ENCODE measurements at regions not wholly inside any gene's neighbourhood (a gene's known extent, or its start where the extent isn't known, plus 50 kb on each side); places are given as distances from the start of the nearest gene placed in this dataset.

DNA sequence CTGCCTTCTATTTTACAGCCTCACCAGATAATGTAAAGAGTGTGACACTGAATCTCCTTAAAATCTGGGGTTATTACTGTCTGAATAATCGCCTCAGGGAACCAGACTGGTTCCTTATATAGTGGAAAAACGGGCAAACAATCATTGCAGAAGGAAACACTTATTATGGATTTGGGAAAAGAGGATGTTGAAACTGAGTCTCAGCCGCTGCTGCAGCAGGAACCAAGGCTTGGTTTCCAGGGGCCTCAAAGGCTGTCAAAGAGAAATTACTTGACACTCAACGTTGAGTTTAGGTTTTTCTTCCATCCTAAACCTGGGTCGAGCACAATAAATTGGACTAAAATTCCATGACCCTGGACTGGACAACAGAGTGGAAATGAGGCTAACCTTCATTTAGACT is 103.8 kb upstream of the AHR start:
- Histone ChIP-seq H3K36me3 (no peaks in the 10 kb centered on the region), H3K4me3 (no peak overlapping the region), H3K9me3 (no peaks in the 10 kb centered on the region), H3K27me3 (no peaks in the 10 kb centered on the region), H3K4me1 (no peaks in the 10 kb centered on the region), H3K27ac (no peak overlapping the region)
- TF ChIP-seq, protein P1, sequence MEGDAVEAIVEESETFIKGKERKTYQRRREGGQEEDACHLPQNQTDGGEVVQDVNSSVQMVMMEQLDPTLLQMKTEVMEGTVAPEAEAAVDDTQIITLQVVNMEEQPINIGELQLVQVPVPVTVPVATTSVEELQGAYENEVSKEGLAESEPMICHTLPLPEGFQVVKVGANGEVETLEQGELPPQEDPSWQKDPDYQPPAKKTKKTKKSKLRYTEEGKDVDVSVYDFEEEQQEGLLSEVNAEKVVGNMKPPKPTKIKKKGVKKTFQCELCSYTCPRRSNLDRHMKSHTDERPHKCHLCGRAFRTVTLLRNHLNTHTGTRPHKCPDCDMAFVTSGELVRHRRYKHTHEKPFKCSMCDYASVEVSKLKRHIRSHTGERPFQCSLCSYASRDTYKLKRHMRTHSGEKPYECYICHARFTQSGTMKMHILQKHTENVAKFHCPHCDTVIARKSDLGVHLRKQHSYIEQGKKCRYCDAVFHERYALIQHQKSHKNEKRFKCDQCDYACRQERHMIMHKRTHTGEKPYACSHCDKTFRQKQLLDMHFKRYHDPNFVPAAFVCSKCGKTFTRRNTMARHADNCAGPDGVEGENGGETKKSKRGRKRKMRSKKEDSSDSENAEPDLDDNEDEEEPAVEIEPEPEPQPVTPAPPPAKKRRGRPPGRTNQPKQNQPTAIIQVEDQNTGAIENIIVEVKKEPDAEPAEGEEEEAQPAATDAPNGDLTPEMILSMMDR (IDR thresholded peaks at IDR 0.05): no peak
- peak in 1 of 2 donors; percentile 22 for DNase-seq
- intact Hi-C loops (cut with DNase I; ENCODE audit: low total_unique reads): no loop called here

DNA sequence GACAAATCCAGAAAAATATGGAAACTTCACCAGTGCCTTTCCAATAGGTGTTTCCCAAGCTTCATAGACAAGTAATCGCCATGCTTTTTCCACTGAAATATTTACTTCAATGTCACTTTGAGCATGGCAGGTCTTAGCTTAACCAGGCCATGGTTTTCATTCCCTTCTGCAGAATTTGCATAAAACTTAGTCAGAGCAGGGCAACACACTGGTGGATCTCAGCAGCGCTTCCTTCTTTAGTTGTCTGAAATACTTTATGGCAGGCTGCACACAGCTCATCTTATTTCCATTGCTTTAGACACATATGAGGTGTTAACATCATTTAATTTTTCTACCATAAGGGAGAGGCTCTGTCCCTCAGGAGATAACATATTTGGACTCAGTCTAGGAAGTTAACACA is 102.9 kb upstream of the AHR start:
- Histone ChIP-seq H3K4me1 (no peaks in the 10 kb centered on the region), H3K9me3 (no peaks in the 10 kb centered on the region), H3K27ac (no peak overlapping the region), H3K36me3 (no peaks in the 10 kb centered on the region), H3K4me3 (no peak overlapping the region), H3K27me3 (no peaks in the 10 kb centered on the region)
- no peak for DNase-seq
- intact Hi-C loops (cut with DNase I; ENCODE audit: low total_unique reads): no loop called here
- TF ChIP-seq, protein P1 (IDR thresholded peaks at IDR 0.05): no peak

DNA sequence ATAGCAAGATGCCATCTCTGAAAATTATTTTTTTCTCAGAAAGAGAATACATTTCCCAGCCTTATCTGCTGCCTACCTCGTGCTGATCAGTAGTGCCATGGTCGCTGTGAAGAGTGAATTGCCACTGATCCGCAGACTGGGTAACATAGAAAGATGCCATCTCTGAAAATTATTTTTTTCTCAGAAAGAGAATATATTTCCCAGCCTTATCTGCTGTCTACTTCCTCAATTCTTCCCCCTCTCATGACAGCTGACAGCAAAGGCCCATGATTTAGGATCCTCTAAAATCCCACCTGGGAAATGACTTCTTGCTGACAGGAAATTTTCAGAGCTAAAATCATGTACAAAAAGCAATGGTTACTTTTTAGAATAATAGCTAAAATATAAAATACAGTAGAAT is 92.5 kb upstream of the AHR start:
- Histone ChIP-seq H3K4me1 (no peaks in the 10 kb centered on the region), H3K9me3 (no peaks in the 10 kb centered on the region), H3K27ac (no peak overlapping the region), H3K27me3 (no peaks in the 10 kb centered on the region), H3K36me3 (no peaks in the 10 kb centered on the region), H3K4me3 (no peak overlapping the region)
- TF ChIP-seq, protein P1 (IDR thresholded peaks at IDR 0.05): no peak
- DNase-seq: no peak
- intact Hi-C loops (cut with DNase I; ENCODE audit: low total_unique reads): no loop called here

DNA sequence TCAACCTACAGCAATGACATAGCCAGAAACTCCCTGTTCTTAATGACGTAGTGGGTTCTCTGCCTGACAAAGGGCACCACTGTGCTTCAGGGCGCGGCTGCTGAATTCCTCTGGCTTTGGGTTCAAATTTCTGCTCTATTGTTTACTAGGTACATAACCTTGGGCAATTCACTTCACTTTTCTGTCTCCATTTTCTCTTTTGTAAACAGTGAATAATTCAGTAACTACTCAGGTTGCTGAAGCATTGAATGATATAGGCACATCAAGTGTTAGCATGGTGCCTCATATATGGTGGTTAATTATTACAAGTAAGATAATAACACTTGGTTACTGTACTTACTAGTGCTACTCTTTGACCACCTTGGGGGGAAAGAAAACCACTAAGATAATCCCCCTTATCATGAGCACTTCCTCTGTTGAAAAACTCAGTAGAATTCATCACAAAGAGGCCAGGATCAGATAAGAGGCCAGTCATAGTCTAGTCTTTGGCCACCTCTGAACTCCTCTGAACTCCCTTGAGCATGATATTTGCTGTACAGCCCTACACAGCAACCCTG is 92.0 kb upstream of the AHR start:
- H3K9me3 ChIP-seq: no peaks in the 10 kb centered on the region
- no peak for DNase-seq
- H3K4me1 ChIP-seq: no peaks in the 10 kb centered on the region
- no peak overlapping the region for H3K4me3 ChIP-seq
- H3K36me3 ChIP-seq: no peaks in the 10 kb centered on the region
- TF ChIP-seq, protein P1 (IDR thresholded peaks at IDR 0.05): no peak
- H3K27ac ChIP-seq: no peak overlapping the region
- H3K27me3 ChIP-seq: no peaks in the 10 kb centered on the region
- intact Hi-C loops (cut with DNase I; ENCODE audit: low total_unique reads): no loop called here

DNA sequence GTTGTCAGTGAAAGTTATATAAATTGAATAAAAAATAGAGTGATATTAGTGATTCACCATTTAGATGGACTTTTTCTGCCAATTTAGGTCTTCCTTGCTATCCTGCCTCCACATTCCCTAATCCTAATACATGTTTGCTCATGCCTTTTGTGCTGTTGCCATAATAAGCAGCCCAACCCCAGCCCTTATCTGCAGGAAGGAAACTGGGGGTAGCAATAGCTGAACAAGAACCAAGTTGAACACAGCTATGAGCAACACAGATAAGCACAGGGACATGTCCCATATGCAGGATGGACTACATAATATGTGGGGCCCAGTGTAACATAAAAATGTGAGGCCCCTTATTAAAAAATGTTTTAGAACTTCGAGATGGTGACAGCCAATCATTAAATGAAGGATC is 91.2 kb upstream of the AHR start:
- H3K4me3 ChIP-seq: no peak overlapping the region
- DNase-seq: no peak
- H3K9me3 ChIP-seq: no peaks in the 10 kb centered on the region
- H3K36me3 ChIP-seq: no peaks in the 10 kb centered on the region
- TF ChIP-seq, protein P1 (IDR thresholded peaks at IDR 0.05): no peak
- no peaks in the 10 kb centered on the region for H3K27me3 ChIP-seq
- intact Hi-C loops (cut with DNase I; ENCODE audit: low total_unique reads): no loop called here
- H3K4me1 ChIP-seq: no peaks in the 10 kb centered on the region
- no peak overlapping the region for H3K27ac ChIP-seq

DNA sequence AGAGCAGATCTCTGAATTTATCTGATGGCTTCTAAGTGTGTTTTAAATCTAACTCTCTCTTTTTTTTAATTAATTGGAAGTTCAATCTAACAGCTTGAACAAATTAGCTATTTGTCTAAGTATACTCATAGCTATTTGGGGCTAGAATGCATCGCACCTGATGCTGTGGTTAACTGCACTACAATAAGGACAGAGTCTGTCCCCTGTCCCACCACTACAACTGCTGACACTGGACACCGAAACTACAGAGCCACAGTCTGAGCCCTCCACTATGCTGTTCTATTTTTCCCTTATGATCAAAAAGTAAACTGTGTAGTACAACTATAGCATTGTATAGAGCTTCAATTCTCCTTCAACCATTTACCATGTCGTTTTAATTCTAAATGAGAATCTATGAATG is 89.4 kb upstream of the AHR start:
- no peaks in the 10 kb centered on the region for H3K36me3 ChIP-seq
- H3K27ac ChIP-seq: no peak overlapping the region
- intact Hi-C loops (cut with DNase I; ENCODE audit: low total_unique reads): no loop called here
- H3K27me3 ChIP-seq: no peaks in the 10 kb centered on the region
- H3K4me3 ChIP-seq: no peak overlapping the region
- TF ChIP-seq, protein P1 (IDR thresholded peaks at IDR 0.05): no peak
- no peaks in the 10 kb centered on the region for H3K4me1 ChIP-seq
- no peak for DNase-seq
- H3K9me3 ChIP-seq: no peaks in the 10 kb centered on the region

Data from tibial artery (tissue), 4 donors.